GM19351 (cell line): ENCODE measurements at regions not wholly inside any gene's neighbourhood (a gene's known extent, or its start where the extent isn't known, plus 50 kb on each side); places are given as distances from the start of the nearest gene placed in this dataset.
"Not testable (repeated sequence)": the region's sequence is repeated elsewhere in the genome, so short reads cannot be mapped to it uniquely, and the experiment has no call there.

Experiments used
- ATAC-seq: cut with Tn5 transposase; IDR thresholded peaks from one replicate; pipeline ENCODE4 v1.9.1; 2021; ENCODE audit warnings: mild to moderate bottlenecking, moderate library complexity; ENCODE audit not compliant: unreplicated experiment

DNA sequence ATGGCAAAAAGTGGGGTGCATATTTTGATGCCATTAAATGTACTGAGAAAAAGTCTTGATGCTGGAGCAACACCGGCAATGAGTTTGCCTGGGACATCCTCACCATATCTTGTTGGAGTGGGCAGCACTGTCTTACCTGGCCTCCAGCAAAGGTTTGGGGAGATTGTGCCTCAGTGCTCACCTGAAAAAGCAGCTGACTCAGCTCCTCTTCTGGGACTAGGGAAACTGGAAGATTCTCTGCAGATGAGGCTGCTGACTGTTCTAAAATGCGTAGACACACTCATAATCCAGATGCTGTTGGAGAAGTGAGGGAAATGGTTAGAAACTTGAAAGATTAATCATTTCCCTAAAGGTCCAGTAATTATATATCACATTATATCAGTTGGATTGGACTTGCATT is 593.7 kb upstream of the HS3ST1 start:
- ATAC-seq = no peak

GRCh38 chr4:12016729-12017128 is 588.0 kb upstream of the HS3ST1 start:
- ATAC-seq = no peak

GRCh38 chr4:12005471-12005870 is 576.8 kb upstream of the HS3ST1 start:
- ATAC-seq = no peak

GRCh38 chr4:11996581-11996980 is 567.9 kb upstream of the HS3ST1 start:
- not testable (repeated sequence) for ATAC-seq

- ATAC-seq = no peak
Observed at GRCh38 chr4:11976726-11977263, 548.1 kb upstream of the HS3ST1 start.

DNA sequence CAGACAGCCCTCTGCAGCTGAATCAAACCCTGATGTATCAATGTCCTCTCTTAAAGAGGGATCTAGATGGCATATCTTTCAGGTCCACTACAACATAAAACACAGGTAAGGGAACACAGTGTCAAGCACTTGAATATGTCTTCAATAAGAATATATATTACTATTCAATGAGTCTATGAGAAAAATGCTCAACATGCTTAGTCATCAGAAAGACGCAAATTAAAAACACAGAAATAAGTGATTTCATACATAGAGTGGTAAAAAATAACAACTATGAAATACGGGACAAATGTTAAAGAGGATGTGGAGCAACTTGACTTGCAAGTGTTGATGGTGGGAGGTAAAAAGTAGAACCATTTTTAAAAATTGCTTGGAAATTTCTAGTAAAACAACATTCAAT is 544.6 kb upstream of the HS3ST1 start:
- ATAC-seq = no peak

DNA sequence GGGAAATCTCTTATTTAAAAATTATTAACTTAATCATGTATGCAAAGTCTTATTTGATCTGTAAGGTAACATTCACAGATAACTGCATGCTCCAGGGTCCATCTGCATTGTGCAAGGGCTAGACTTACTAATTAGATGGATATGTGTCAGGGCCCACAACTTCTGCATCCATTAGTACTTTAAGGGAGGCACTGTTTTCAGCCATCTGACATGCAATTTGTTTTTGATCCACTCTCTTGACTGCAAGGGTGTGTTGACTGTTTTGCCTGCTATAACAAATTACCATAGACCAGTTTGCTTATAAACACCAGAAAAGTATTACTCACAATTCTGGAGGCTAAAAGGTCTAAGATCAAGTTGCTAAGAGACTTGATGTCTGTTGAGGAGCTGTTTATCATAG is 542.1 kb upstream of the HS3ST1 start:
- no peak for ATAC-seq

DNA sequence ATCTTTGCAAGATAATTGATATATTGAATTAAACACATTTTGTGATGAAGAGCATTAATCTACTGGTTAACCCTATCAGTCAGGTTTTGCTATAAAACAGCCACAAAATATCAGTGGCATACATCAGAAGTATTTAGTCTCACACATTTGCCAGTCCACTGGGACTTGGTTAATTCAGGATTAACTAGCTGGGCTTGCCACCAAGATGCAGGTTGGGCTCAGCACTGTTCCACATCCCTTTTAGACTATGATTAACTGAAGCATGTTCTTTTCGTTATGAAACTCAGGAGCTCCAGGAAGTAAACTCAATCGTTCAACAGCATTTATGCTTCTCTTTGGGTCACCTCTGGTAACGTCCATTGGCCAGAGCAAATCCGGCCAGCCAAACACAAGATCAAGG is 538.1 kb upstream of the HS3ST1 start:
- no peak for ATAC-seq

- no peak for ATAC-seq
Observed at GRCh38 chr4:11954093-11954492, 525.4 kb upstream of the HS3ST1 start.

DNA sequence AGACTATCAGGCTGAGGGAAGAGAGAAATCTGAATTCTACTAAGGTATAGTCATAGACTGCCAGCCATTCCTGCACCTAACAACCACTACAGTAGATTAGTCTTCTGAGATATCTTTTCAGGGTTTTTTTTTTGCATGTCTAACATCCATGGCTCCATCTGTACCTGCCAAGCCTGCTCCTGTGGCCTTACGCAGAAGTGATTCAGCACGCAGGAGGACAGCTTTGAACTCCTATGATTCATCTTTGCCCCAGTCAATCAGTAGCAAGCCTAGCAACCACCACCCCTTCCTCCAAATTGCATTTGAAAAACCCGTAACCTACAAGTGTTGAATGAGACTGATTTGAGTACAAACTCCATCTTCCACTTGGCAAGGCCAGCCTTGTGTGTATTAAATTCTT is 520.7 kb upstream of the HS3ST1 start:
- no peak for ATAC-seq

GRCh38 chr4:11947629-11948028 is 518.9 kb upstream of the HS3ST1 start:
- not testable (repeated sequence) for ATAC-seq

DNA sequence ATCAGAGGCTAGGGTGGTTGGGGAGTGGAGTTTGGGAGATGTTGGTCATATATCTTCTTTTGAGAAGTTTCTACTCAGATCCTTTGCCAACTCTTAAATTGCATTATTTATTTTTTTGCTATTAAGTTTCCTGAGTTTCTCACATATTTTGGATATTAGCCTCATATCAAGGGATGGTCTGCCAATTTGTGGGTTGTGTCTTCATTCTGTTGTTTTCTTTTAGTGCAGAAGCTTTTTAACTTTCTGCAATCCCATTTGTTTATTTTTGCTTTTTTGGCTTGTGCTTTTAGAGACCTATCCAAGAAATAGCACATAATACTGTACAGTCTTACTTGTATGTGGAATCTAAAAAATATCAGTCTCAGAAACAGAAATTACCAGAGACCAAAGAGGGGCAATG is 509.2 kb upstream of the HS3ST1 start:
- no peak for ATAC-seq

DNA sequence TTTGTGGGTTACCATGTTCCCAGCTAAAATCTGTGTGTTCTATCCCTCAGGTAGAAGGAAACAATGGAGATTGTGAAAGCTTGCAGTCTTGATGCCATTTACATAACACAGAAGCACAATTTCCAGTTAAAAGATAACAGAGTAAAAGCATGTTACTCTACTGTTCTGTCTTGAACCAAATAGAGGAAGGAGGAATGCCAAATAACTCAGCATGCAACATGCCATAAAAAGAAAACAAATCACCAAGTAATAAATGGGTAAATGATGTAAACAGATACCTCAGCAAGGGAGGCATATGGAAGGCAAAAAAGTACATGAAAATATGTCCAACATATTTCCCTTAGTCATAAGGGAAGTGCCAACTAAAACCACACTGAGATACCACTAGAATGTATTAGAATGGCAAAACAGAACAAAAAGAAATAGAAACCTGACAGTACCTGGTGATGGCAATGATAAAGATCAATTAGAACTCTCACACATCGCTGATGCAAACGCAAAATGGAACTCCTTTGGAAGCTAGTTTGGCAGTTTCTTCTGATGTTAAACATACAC is 502.6 kb upstream of the HS3ST1 start:
- no peak for ATAC-seq

DNA sequence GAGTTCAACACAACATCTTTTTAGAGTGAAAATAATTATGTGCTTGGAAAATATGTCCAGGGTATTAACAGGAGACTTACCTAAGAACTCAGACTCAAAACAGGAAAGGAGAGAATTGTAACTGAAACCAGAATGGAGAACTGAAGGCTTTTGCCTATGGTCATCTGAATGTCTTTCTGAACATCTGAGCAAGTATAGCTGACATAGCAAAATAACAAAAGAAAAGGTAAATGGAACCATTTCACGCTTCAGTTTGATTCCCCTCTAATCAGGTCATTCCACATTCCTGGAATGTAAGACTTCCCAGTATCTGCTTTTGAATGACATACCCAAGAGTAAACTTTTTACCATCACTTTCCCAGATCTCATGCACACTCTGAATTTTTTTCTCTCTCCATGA is 500.4 kb upstream of the HS3ST1 start:
- ATAC-seq = no peak

- ATAC-seq = no peak
Observed at GRCh38 chr4:11919316-11919715, 490.6 kb upstream of the HS3ST1 start.

DNA sequence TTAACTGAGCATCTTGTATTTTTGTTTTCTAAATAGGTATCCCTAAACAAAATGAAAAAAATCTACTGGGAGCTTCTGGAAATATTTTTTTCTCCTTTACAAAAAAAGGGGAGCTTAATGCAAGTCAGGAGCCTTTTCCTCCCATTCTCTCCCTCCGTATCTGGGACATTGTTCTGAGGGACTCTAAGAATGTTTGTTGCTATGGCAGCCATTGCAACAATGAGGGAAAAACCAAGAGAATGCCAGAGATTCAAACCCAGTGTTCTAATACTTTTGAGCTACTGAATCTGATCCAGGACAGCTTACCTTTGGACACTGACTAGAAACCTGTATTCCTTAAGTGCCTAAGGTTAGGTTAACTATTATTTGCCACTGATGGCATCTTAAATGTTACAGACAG is 485.7 kb upstream of the HS3ST1 start:
- no peak for ATAC-seq

DNA sequence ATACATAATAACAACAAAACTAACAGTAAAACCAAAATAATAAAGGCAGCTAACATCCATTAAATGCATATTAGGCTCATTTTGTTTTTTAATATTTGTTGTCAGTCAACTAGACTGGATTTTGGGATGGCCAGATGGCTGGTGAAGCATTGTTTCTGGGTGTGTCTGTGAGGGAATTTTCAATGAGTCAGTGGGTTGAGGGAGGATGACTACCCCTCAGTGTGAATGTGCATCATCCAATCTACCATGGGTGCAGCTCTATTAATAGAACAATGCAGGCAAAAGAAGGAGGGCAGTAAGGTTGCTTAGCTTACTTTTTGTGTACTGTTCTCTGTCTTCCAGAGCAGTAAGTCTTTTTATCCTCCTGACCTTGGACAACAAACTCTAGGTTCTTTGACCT is 484.2 kb upstream of the HS3ST1 start:
- no peak for ATAC-seq

- ATAC-seq = no peak
Observed at GRCh38 chr4:11910812-11911211, 482.1 kb upstream of the HS3ST1 start.

DNA sequence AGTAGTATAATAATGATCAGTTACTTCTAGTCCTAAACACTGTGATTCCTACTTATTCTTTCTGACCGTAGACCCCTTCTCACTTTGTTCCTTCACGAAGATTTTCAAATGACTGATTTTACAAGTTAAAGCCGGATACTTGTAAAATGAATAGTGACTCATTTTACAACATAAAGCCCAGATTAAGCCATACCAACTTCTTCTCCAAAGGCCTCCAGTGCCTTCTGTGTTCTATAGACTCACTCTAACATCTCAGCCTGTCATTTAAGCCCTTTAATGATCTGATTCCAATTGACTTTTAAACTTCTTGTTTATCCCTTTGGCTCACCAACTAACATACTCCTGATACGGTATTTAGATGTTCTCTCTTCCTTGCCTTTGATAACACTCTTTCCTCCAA is 480.0 kb upstream of the HS3ST1 start:
- no peak for ATAC-seq

GRCh38 chr4:11908205-11908604 is 479.5 kb upstream of the HS3ST1 start:
- no peak for ATAC-seq

DNA sequence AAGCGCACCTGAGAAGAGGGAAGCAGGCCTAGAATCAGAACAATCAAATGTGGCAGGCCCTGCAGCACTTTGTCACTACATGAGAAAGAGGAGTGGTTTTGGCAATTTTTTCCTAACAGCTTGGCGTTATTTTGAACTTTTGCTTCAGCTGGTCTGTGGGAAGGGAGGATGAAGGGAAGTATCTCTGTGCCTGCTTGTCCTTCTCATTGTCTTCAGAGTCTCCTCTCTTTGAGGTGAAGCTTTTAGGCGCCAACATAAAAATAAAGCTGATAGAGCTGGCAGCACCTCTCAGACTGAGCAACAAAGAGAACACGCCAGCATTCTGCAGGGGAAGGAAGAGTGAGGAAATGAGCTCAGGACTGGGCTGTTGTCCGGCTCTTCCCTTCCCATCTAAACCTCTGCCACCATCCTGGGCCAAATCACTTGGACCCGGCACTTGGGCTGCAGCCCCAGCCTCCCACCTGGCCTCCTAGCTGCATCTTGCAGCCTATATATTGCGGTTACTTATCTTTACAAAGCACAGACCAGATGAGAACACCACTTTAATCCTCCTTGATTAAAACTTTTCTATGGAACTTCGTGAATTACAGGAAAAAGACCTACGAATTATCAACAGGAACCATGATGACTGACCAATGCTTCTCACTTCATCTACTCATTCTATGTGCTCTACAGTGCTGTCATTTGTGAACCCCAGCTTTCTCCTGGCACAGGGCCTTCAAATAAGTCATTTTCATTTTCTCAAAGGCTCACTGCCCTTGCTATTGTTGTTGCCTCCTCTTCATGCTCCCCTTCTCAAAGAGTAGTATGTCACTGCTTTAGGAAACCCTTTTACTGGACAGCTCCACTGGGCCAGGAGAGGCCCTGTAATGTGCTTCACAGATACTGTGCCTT is 476.4 kb upstream of the HS3ST1 start:
- ATAC-seq = no peak

GRCh38 chr4:11904117-11904535 is 475.4 kb upstream of the HS3ST1 start:
- no peak for ATAC-seq
